ENCODE measurements at regions not wholly inside any gene's neighbourhood (a gene's known extent, or its start where the extent isn't known, plus 50 kb on each side); places are given as distances from the start of the nearest gene placed in this dataset.

DNA sequence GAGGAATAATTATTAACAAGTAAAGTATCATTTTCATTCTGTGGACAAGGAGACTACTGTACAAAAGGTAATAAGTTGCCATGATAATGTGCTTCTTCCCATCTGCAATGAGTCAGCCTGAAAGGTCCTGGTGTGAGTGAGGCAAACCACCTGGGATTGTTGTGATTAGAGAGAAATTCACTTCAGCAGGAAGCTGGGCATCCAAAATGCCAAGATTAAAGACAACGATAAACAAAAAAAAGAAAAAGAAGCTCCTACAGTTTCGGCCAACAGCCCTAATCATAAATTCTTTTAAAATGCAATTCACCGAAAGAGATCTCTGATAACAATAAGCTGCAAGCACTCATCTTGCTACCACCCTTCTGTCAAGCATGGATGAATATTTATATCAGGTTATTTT, 507.8 kb downstream of the TUSC7 start:
- no peak overlapping the region for H3K4me3 ChIP-seq (ENCODE audit: control insufficient read depth, low read depth, low read length)
- DNase-seq (ENCODE audit: low read depth), result no peak
- TF ChIP-seq, protein P1, sequence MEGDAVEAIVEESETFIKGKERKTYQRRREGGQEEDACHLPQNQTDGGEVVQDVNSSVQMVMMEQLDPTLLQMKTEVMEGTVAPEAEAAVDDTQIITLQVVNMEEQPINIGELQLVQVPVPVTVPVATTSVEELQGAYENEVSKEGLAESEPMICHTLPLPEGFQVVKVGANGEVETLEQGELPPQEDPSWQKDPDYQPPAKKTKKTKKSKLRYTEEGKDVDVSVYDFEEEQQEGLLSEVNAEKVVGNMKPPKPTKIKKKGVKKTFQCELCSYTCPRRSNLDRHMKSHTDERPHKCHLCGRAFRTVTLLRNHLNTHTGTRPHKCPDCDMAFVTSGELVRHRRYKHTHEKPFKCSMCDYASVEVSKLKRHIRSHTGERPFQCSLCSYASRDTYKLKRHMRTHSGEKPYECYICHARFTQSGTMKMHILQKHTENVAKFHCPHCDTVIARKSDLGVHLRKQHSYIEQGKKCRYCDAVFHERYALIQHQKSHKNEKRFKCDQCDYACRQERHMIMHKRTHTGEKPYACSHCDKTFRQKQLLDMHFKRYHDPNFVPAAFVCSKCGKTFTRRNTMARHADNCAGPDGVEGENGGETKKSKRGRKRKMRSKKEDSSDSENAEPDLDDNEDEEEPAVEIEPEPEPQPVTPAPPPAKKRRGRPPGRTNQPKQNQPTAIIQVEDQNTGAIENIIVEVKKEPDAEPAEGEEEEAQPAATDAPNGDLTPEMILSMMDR (conservative IDR thresholded peaks at IDR 0.05; ENCODE audit: control insufficient read depth, insufficient read depth, low read depth, low read length), result no peak

GRCh38 chr3:117217760-117218316, 508.3 kb downstream of the TUSC7 start:
- TF ChIP-seq, protein P1 (conservative IDR thresholded peaks at IDR 0.05; ENCODE audit: control insufficient read depth, insufficient read depth, low read depth, low read length), result no peak
- no peak for DNase-seq (ENCODE audit: low read depth)

DNA sequence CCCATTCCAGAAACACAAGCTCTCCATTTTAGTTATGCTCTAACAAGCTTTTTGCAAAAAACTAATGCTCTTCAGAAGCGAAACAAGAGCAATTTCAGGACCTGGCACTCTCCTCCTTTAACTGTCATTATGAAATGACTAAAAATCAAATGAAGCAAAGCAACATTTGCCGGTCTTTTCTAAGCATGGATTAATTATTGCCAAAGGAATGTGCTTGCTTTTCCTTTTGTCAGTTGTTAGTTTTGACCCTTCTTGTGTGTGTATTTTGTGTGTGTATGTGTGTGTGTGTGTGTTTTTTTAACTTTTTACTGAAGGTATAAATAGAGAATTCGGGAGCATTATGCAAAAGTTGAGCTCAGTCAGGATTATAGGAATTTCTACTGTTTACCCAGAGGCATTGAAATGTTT, 509.1 kb downstream of the TUSC7 start:
- TF ChIP-seq, protein P1 (conservative IDR thresholded peaks at IDR 0.05; ENCODE audit: control insufficient read depth, insufficient read depth, low read depth, low read length), result no peak
- no peak for DNase-seq (ENCODE audit: low read depth)
- H3K4me3 ChIP-seq (ENCODE audit: control insufficient read depth, low read depth, low read length), result no peak overlapping the region

More at GRCh38 chr3:117217760-117218316, 508.3 kb downstream of the TUSC7 start:
- no peak overlapping the region for H3K4me3 ChIP-seq (ENCODE audit: control insufficient read depth, low read depth, low read length)

- DNase-seq (ENCODE audit: low read depth), result no peak
- no peak overlapping the region for H3K4me3 ChIP-seq (ENCODE audit: control insufficient read depth, low read depth, low read length)
- TF ChIP-seq, protein P1 (conservative IDR thresholded peaks at IDR 0.05; ENCODE audit: control insufficient read depth, insufficient read depth, low read depth, low read length), result no peak
These were observed 509.7 kb downstream of the TUSC7 start for GRCh38 chr3:117219296-117219695.

DNA sequence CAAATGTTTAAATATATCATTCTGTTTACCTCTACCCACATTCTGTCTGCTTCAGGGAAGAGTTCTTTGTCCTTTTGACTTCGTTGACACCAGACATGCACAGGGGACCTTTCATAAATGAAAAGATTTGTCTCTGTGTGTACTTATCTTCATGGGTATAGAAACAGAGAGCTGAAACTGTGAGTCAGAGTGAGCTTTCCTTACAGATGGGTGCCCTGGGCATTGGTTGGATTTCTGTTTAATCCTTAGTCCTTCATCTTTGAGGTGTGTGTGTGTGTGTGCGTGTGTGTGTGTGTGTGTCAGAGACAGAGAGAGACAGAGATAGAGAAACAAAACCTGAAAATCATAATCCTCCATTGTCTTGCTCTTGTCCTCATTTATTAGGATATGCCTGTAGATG, 517.4 kb downstream of the TUSC7 start:
- no peak for DNase-seq (ENCODE audit: low read depth)
- TF ChIP-seq, protein P1 (conservative IDR thresholded peaks at IDR 0.05; ENCODE audit: control insufficient read depth, insufficient read depth, low read depth, low read length), result no peak
- no peak overlapping the region for H3K4me3 ChIP-seq (ENCODE audit: control insufficient read depth, low read depth, low read length)

DNA sequence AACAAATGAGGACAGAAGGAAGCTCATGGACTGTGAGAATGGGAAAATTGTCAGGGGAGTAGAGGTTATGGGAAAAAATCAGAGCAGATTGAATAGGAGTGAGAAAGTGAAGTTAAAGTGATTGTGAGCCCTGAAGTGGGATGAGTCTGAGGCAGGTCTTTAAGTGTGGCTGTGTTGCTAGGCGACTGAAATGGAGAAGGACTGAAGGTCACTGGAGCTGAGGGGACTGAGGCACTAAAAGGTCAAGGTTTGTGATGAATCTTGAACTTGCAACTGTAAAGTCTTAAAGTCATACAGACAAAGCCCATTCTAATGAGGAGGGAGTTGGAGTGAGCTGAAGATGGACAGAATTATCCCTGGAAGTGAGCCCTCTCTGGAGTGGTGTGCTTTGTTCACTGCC, 518.9 kb downstream of the TUSC7 start:
- no peak overlapping the region for H3K4me3 ChIP-seq (ENCODE audit: control insufficient read depth, low read depth, low read length)
- TF ChIP-seq, protein P1 (conservative IDR thresholded peaks at IDR 0.05; ENCODE audit: control insufficient read depth, insufficient read depth, low read depth, low read length), result no peak
- no peak for DNase-seq (ENCODE audit: low read depth)

DNA sequence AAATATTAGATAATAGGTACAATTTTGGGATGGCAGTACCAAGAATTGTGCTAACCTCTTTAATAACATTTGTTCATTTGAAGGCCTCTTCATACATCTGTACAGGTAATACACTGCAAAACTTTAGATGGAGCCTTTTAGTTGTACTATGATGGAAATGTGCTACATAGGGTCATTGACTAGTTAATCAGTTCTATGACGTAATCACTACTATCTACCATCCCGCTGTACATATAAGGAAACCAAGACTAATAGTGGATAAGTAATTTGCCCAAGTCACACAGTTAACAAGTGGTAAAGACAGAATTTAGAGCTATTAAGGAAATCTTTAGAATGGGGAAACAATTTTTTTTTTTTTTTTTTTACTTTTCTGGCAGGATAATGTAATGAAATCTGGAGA, 521.3 kb downstream of the TUSC7 start:
- no peak for DNase-seq (ENCODE audit: low read depth)
- TF ChIP-seq, protein P1 (conservative IDR thresholded peaks at IDR 0.05; ENCODE audit: control insufficient read depth, insufficient read depth, low read depth, low read length), result no peak
- no peak overlapping the region for H3K4me3 ChIP-seq (ENCODE audit: control insufficient read depth, low read depth, low read length)

All from fibroblast of mammary gland (primary cell).